ENCODE measurements at regions not wholly inside any gene's neighbourhood (a gene's known extent, or its start where the extent isn't known, plus 50 kb on each side); places are given as distances from the start of the nearest gene placed in this dataset.
"Not testable (repeated sequence)": the region's sequence is repeated elsewhere in the genome, so short reads cannot be mapped to it uniquely, and the experiment has no call there.

GRCh38 chrX:113473418-113473817, 632.8 kb upstream of the AMOT start:
- ATAC-seq (replicated peaks in 1 of 4) (no peak), DNase-seq (no peak)
- Histone ChIP-seq H3K4me3 (ENCODE audit: control insufficient read depth in 1 of 2, extremely low read depth in 1 of 2, low read length in 1 of 2) (no peak overlapping the region), H3K27me3 (replicated peaks in 1 of 2; ENCODE audit: control insufficient read depth in 2 of 2, extremely low read depth in 1 of 2, insufficient read depth in 2 of 2, low read length in 1 of 2) (no peaks in the 10 kb centered on the region), H3K9me3 (no peaks in the 10 kb centered on the region), H3K27ac (ENCODE audit: low read length) (no peak overlapping the region), H3K4me1 (ENCODE audit: control insufficient read depth in 1 of 2, extremely low read depth in 1 of 2, insufficient read depth in 2 of 2, low read length in 2 of 2) (no peaks in the 10 kb centered on the region), H3K36me3 (ENCODE audit: control insufficient read depth in 2 of 2, extremely low read depth in 1 of 2, insufficient read depth in 1 of 2, low read length in 1 of 2) (no peaks in the 10 kb centered on the region)
- Mint-ChIP-seq H3K27ac (no peak overlapping the region), H3K9me3 (peaks cover 0 to 7% (median 0%) of the 10 kb centered on the region in 3 donors), H3K4me3 (no peak overlapping the region), H3K36me3 (no peaks in the 10 kb centered on the region), H3K4me1 (no peaks in the 10 kb centered on the region), H3K27me3 (peaks cover 0 to 6% of the 10 kb centered on the region in 2 donors)
- POLR2A ChIA-PET = no interaction called here
- CTCF ChIA-PET = no interaction called here
- no CpG with 5 or more reads among the region's 3 CpGs for WGBS (ENCODE audit: insufficient coverage)

- CTCF ChIA-PET; H3K27ac Mint-ChIP-seq; H3K27me3 Mint-ChIP-seq; H3K36me3 Mint-ChIP-seq; DNase-seq; ATAC-seq (replicated peaks in 1 of 4); H3K4me1 Mint-ChIP-seq; H3K27me3 ChIP-seq (replicated peaks in 1 of 2; ENCODE audit: control insufficient read depth in 2 of 2, extremely low read depth in 1 of 2, insufficient read depth in 2 of 2, low read length in 1 of 2); H3K36me3 ChIP-seq (ENCODE audit: control insufficient read depth in 2 of 2, extremely low read depth in 1 of 2, insufficient read depth in 1 of 2, low read length in 1 of 2); H3K4me3 Mint-ChIP-seq; H3K4me3 ChIP-seq (ENCODE audit: control insufficient read depth in 1 of 2, extremely low read depth in 1 of 2, low read length in 1 of 2); POLR2A ChIA-PET; H3K4me1 ChIP-seq (ENCODE audit: control insufficient read depth in 1 of 2, extremely low read depth in 1 of 2, insufficient read depth in 2 of 2, low read length in 2 of 2); H3K9me3 Mint-ChIP-seq; H3K27ac ChIP-seq (ENCODE audit: low read length); H3K9me3 ChIP-seq: not testable (repeated sequence)
- no CpG with 5 or more reads among the region's 5 CpGs for WGBS (ENCODE audit: insufficient coverage)
Measured at GRCh38 chrX:113473015-113473414, 632.4 kb upstream of the AMOT start.

DNA sequence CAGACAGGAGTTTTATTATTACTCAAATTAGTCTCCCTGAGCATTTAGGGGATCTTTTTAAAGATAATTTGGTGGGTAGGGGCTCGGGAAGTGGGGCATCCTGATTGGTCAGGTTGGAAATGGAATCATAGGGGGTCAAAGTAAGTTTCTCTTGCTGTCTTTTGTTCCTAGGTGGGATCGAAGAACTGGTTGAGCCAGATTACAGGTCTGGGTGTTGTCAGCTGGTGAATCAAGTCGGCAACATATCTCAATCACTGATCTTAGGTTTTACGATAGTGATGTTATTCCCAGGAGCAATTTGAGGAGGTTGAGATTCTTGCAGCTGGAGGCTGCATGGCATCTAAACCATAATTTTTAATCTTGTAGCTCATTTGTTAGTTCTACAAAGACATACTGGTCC, 629.5 kb upstream of the AMOT start:
- Mint-ChIP-seq H3K36me3 (no peaks in the 10 kb centered on the region), H3K4me1 (no peaks in the 10 kb centered on the region), H3K27ac (no peak overlapping the region), H3K9me3 (no peaks in the 10 kb centered on the region), H3K27me3 (peaks cover 0 to 6% of the 10 kb centered on the region in 2 donors), H3K4me3 (no peak overlapping the region)
- Histone ChIP-seq H3K9me3 (no peaks in the 10 kb centered on the region), H3K27ac (ENCODE audit: low read length) (no peak overlapping the region), H3K4me1 (ENCODE audit: control insufficient read depth in 1 of 2, extremely low read depth in 1 of 2, insufficient read depth in 2 of 2, low read length in 2 of 2) (no peaks in the 10 kb centered on the region), H3K27me3 (replicated peaks in 1 of 2; ENCODE audit: control insufficient read depth in 2 of 2, extremely low read depth in 1 of 2, insufficient read depth in 2 of 2, low read length in 1 of 2) (no peaks in the 10 kb centered on the region), H3K4me3 (ENCODE audit: control insufficient read depth in 1 of 2, extremely low read depth in 1 of 2, low read length in 1 of 2) (no peak overlapping the region), H3K36me3 (ENCODE audit: control insufficient read depth in 2 of 2, extremely low read depth in 1 of 2, insufficient read depth in 1 of 2, low read length in 1 of 2) (no peaks in the 10 kb centered on the region)
- no CpG with 5 or more reads among the region's 4 CpGs for WGBS (ENCODE audit: insufficient coverage)
- ATAC-seq (replicated peaks in 1 of 4) (no peak), DNase-seq (no peak)
- ChIA-PET POLR2A (no interaction called here), CTCF (interaction anchor here in 1 of 2 donors (0.7 kb wide), 1 partner anchor 81 kb away, joined by 3 read pairs; no protein-coding TSS in a partner anchor)

- peaks cover 0 to 4% of the 10 kb centered on the region in 2 donors for H3K27me3 Mint-ChIP-seq
- no peaks in the 10 kb centered on the region for H3K4me1 ChIP-seq (ENCODE audit: control insufficient read depth in 1 of 2, extremely low read depth in 1 of 2, insufficient read depth in 2 of 2, low read length in 2 of 2)
- H3K27ac ChIP-seq (ENCODE audit: low read length) = no peak overlapping the region
- H3K27ac Mint-ChIP-seq = no peak overlapping the region
- no peak for ATAC-seq (replicated peaks in 1 of 4)
- H3K9me3 Mint-ChIP-seq = peaks cover 0 to 3% (median 0%) of the 10 kb centered on the region in 3 donors
- no peaks in the 10 kb centered on the region for H3K27me3 ChIP-seq (replicated peaks in 1 of 2; ENCODE audit: control insufficient read depth in 2 of 2, extremely low read depth in 1 of 2, insufficient read depth in 2 of 2, low read length in 1 of 2)
- no peak for DNase-seq
- H3K36me3 Mint-ChIP-seq = no peaks in the 10 kb centered on the region
- no peaks in the 10 kb centered on the region for H3K36me3 ChIP-seq (ENCODE audit: control insufficient read depth in 2 of 2, extremely low read depth in 1 of 2, insufficient read depth in 1 of 2, low read length in 1 of 2)
- no peaks in the 10 kb centered on the region for H3K9me3 ChIP-seq
- no peak overlapping the region for H3K4me3 ChIP-seq (ENCODE audit: control insufficient read depth in 1 of 2, extremely low read depth in 1 of 2, low read length in 1 of 2)
- no peak overlapping the region for H3K4me3 Mint-ChIP-seq
- CTCF ChIA-PET = no interaction called here
- H3K4me1 Mint-ChIP-seq = no peaks in the 10 kb centered on the region
- 76% methylated on average over 2 of the region's 2 CpGs for WGBS (ENCODE audit: insufficient coverage)
- POLR2A ChIA-PET = no interaction called here
Measured at GRCh38 chrX:113457719-113458118, 617.1 kb upstream of the AMOT start.

GRCh38 chrX:113455582-113455981, 615.0 kb upstream of the AMOT start:
- Histone ChIP-seq H3K4me3 (ENCODE audit: control insufficient read depth in 1 of 2, extremely low read depth in 1 of 2, low read length in 1 of 2) (no peak overlapping the region), H3K9me3 (no peaks in the 10 kb centered on the region), H3K4me1 (ENCODE audit: control insufficient read depth in 1 of 2, extremely low read depth in 1 of 2, insufficient read depth in 2 of 2, low read length in 2 of 2) (no peaks in the 10 kb centered on the region), H3K27ac (ENCODE audit: low read length) (no peak overlapping the region), H3K36me3 (ENCODE audit: control insufficient read depth in 2 of 2, extremely low read depth in 1 of 2, insufficient read depth in 1 of 2, low read length in 1 of 2) (no peaks in the 10 kb centered on the region), H3K27me3 (replicated peaks in 1 of 2; ENCODE audit: control insufficient read depth in 2 of 2, extremely low read depth in 1 of 2, insufficient read depth in 2 of 2, low read length in 1 of 2) (no peaks in the 10 kb centered on the region)
- Mint-ChIP-seq H3K27me3 (peaks cover 0 to 4% of the 10 kb centered on the region in 2 donors), H3K27ac (no peak overlapping the region), H3K36me3 (no peaks in the 10 kb centered on the region), H3K4me3 (no peak overlapping the region), H3K4me1 (no peaks in the 10 kb centered on the region), H3K9me3 (peaks cover 0 to 3% (median 0%) of the 10 kb centered on the region in 3 donors)
- ChIA-PET POLR2A (no interaction called here), CTCF (no interaction called here)
- no peak for DNase-seq
- no peak for ATAC-seq (replicated peaks in 1 of 4)

GRCh38 chrX:113429011-113429410, 588.4 kb upstream of the AMOT start:
- no peak overlapping the region for H3K4me3 ChIP-seq (ENCODE audit: control insufficient read depth in 1 of 2, extremely low read depth in 1 of 2, low read length in 1 of 2)
- POLR2A ChIA-PET = no interaction called here
- no peaks in the 10 kb centered on the region for H3K9me3 ChIP-seq
- Mint-ChIP-seq H3K27ac (no peak overlapping the region), H3K4me3 (no peak overlapping the region), H3K36me3 (no peaks in the 10 kb centered on the region), H3K27me3 (peaks cover 0 to 19% of the 10 kb centered on the region in 2 donors), H3K4me1 (no peaks in the 10 kb centered on the region), H3K9me3 (peaks cover 0 to 12% (median 2%) of the 10 kb centered on the region in 3 donors)
- CTCF ChIA-PET = no interaction called here
- DNase-seq (no peak), ATAC-seq (replicated peaks in 1 of 4) (no peak)
- no peaks in the 10 kb centered on the region for H3K36me3 ChIP-seq (ENCODE audit: control insufficient read depth in 2 of 2, extremely low read depth in 1 of 2, insufficient read depth in 1 of 2, low read length in 1 of 2)
- no peaks in the 10 kb centered on the region for H3K4me1 ChIP-seq (ENCODE audit: control insufficient read depth in 1 of 2, extremely low read depth in 1 of 2, insufficient read depth in 2 of 2, low read length in 2 of 2)
- WGBS (ENCODE audit: insufficient coverage) = 100% methylated on average over 1 of the region's 1 CpG
- no peak overlapping the region for H3K27ac ChIP-seq (ENCODE audit: low read length)
- H3K27me3 ChIP-seq (replicated peaks in 1 of 2; ENCODE audit: control insufficient read depth in 2 of 2, extremely low read depth in 1 of 2, insufficient read depth in 2 of 2, low read length in 1 of 2) = no peaks in the 10 kb centered on the region

DNA sequence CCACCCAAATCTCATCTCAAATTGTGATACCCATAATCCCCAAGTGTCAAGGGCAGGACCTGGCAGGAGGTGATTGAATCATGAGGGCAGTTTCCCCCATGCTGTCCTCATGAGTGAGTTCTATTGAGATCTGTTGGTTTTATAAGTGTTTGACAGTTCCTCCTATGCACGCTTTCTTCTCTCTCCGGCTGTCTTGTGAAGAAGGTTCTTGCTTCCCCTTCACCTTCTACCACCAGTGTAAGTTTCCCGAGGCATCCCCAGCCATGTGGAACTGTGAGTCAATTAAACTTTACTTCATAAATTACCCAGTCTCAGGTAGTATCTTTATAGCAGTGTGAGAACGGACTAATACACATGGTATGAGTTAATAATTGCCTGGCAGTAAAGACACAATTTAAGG, 581.7 kb upstream of the AMOT start:
- H3K9me3 ChIP-seq = no peaks in the 10 kb centered on the region
- ChIA-PET POLR2A (no interaction called here), CTCF (no interaction called here)
- H3K27me3 ChIP-seq (replicated peaks in 1 of 2; ENCODE audit: control insufficient read depth in 2 of 2, extremely low read depth in 1 of 2, insufficient read depth in 2 of 2, low read length in 1 of 2) = no peaks in the 10 kb centered on the region
- H3K4me3 ChIP-seq (ENCODE audit: control insufficient read depth in 1 of 2, extremely low read depth in 1 of 2, low read length in 1 of 2) = no peak overlapping the region
- Mint-ChIP-seq H3K4me1 (no peaks in the 10 kb centered on the region), H3K27ac (no peak overlapping the region), H3K36me3 (no peaks in the 10 kb centered on the region), H3K4me3 (no peak overlapping the region), H3K27me3 (peaks cover 0 to 10% of the 10 kb centered on the region in 2 donors), H3K9me3 (peaks cover 0 to 9% (median 7%) of the 10 kb centered on the region in 3 donors)
- WGBS (ENCODE audit: insufficient coverage) = no CpG with 5 or more reads among the region's 4 CpGs
- DNase-seq (no peak), ATAC-seq (replicated peaks in 1 of 4) (no peak)
- no peak overlapping the region for H3K27ac ChIP-seq (ENCODE audit: low read length)
- no peaks in the 10 kb centered on the region for H3K36me3 ChIP-seq (ENCODE audit: control insufficient read depth in 2 of 2, extremely low read depth in 1 of 2, insufficient read depth in 1 of 2, low read length in 1 of 2)
- H3K4me1 ChIP-seq (ENCODE audit: control insufficient read depth in 1 of 2, extremely low read depth in 1 of 2, insufficient read depth in 2 of 2, low read length in 2 of 2) = no peaks in the 10 kb centered on the region
